IMR-90 (cell line): ENCODE measurements at regions not wholly inside any gene's neighbourhood (a gene's known extent, or its start where the extent isn't known, plus 50 kb on each side); places are given as distances from the start of the nearest gene placed in this dataset.

Experiments
- ATAC-seq: fragments of 200-7000 bp; cut with Tn5 transposase; 2 replicates; pipeline ENCODE4 v1.9.1; 2020; ENCODE audit warnings: low read depth, mild to moderate bottlenecking, moderate library complexity
- BruUV-seq: library from RNA; stranded (reverse); fragments of 400-500 nt; replicated peaks from 2 replicates; lab custom pipeline; 2021; lab: Mats Ljungman, UMichigan
- CTCF ChIA-PET: fragments of 300-600 bp; formaldehyde crosslinking; extraction: SDS; loops from one replicate; lab custom pipeline; 2021; ENCODE audit warnings: antibody characterized with exemption; lab: Yijun Ruan, JAX
- POLR2A ChIA-PET: fragments of 300-600 bp; sonication (Branson Sonifier 250); formaldehyde crosslinking; loops from one replicate; lab custom pipeline; 2022; ENCODE audit warnings: antibody characterized with exemption; ENCODE audit not compliant: unreplicated experiment; lab: Charles Lee
- DNase-seq: peaks from one replicate; pipeline ENCODE4 v3.0.0; 2013
- H2AFZ ChIP-seq: replicated peaks from 2 replicates; pipeline ENCODE3; 2013; ENCODE audit warnings: low read length, mild to moderate bottlenecking; ENCODE audit not compliant: poor library complexity
- H2AK5ac ChIP-seq: 2 replicates; pipeline ENCODE4 v1.6.1; 2013; ENCODE audit warnings: low read depth, low read length, inconsistent platforms
- H2AK9ac ChIP-seq: replicated peaks from 2 replicates; pipeline ENCODE3; 2013; ENCODE audit warnings: mild to moderate bottlenecking, low read depth, low read length, moderate library complexity; ENCODE audit not compliant: poor library complexity
- H2BK120ac ChIP-seq: 2 replicates; pipeline ENCODE4 v1.6.1; 2013; ENCODE audit warnings: low read depth, low read length, inconsistent platforms
- H2BK15ac ChIP-seq: 3 replicates; pipeline ENCODE4 v1.6.1; 2013; ENCODE audit warnings: low read depth, low read length, inconsistent platforms
- H2BK20ac ChIP-seq: 2 replicates; pipeline ENCODE4 v1.6.1; 2013; ENCODE audit warnings: low read depth, mild to moderate bottlenecking, inconsistent platforms, low read length, moderate library complexity
- H2BK5ac ChIP-seq: 2 replicates; pipeline ENCODE4 v1.6.1; 2013; ENCODE audit warnings: mild to moderate bottlenecking, low read depth, low read length, inconsistent platforms; ENCODE audit not compliant: poor library complexity, severe bottlenecking
- H3K14ac ChIP-seq: replicated peaks from 2 replicates; pipeline ENCODE4 v1.6.1; 2013; ENCODE audit warnings: low read depth, low read length, inconsistent platforms
- H3K18ac ChIP-seq: 2 replicates; pipeline ENCODE4 v1.6.1; 2013; ENCODE audit warnings: low read depth, low read length, control low read depth
- H3K23ac ChIP-seq: 2 replicates; pipeline ENCODE4 v1.6.1; 2013; ENCODE audit warnings: low read depth, low read length, inconsistent platforms
- H3K27ac ChIP-seq: 2 replicates; pipeline ENCODE4 v1.5.1; 2013; ENCODE audit warnings: mild to moderate bottlenecking, control low read depth, low read length; ENCODE audit not compliant: insufficient read depth
- H3K27me3 ChIP-seq: 2 replicates; pipeline ENCODE4 v1.6.1; 2013; ENCODE audit warnings: low read length; ENCODE audit not compliant: control insufficient read depth, insufficient read depth
- H3K36me3 ChIP-seq: 2 replicates; pipeline ENCODE4 v1.6.1; 2013; ENCODE audit warnings: low read length, mixed read lengths; ENCODE audit not compliant: control insufficient read depth, insufficient read depth
- H3K4ac ChIP-seq: 2 replicates; pipeline ENCODE4 v1.6.1; 2013; ENCODE audit warnings: low read depth, low read length, inconsistent platforms
- H3K4me1 ChIP-seq: 2 replicates; pipeline ENCODE4 v1.6.1; 2013; ENCODE audit warnings: low read length, mixed read lengths; ENCODE audit not compliant: control insufficient read depth, insufficient read depth
- H3K4me2 ChIP-seq: 2 replicates; pipeline ENCODE4 v1.6.1; 2013; ENCODE audit warnings: low read depth, mild to moderate bottlenecking, control low read depth, low read length, moderate library complexity
- H3K4me3 ChIP-seq: 2 replicates; pipeline ENCODE4 v1.5.1; 2013; ENCODE audit warnings: low read depth, mild to moderate bottlenecking, control low read depth, low read length, moderate library complexity; ENCODE audit not compliant: insufficient read depth
- H3K56ac ChIP-seq: 2 replicates; pipeline ENCODE4 v1.6.1; 2013; ENCODE audit warnings: low read length, inconsistent platforms; ENCODE audit not compliant: insufficient read depth; ENCODE audit errors: extremely low read depth
- H3K79me1 ChIP-seq, 2 experiments: 2 replicates each; pipeline ENCODE4 v1.6.1; 2013; ENCODE audit warnings: low read length in 2 of 2, inconsistent platforms in 1 of 2, low read depth in 1 of 2
- H3K9ac ChIP-seq: 2 replicates; pipeline ENCODE4 v1.6.1; 2013; ENCODE audit warnings: low read depth, low read length, control low read depth
- H3K9me1 ChIP-seq: 2 replicates; pipeline ENCODE4 v1.6.1; 2013; ENCODE audit warnings: low read length, inconsistent platforms; ENCODE audit not compliant: insufficient read depth
- H3K9me3 ChIP-seq: 2 replicates; pipeline ENCODE4 v1.6.1; 2013; ENCODE audit warnings: low read length; ENCODE audit not compliant: control insufficient read depth, insufficient read depth
- H4K20me1 ChIP-seq: 2 replicates; pipeline ENCODE4 v1.6.1; 2013; ENCODE audit warnings: low read length, inconsistent platforms; ENCODE audit not compliant: insufficient read depth
- H4K5ac ChIP-seq: 2 replicates; pipeline ENCODE4 v1.6.1; 2013; ENCODE audit warnings: mild to moderate bottlenecking, low read depth, low read length, control low read depth
- H4K8ac ChIP-seq, 2 experiments: 2 replicates each; pipeline ENCODE4 v1.6.1; 2013; ENCODE audit warnings: low read depth in 2 of 2, low read length in 2 of 2, control low read depth in 1 of 2, inconsistent platforms in 1 of 2
- H4K91ac ChIP-seq: 2 replicates; pipeline ENCODE4 v1.6.1; 2013; ENCODE audit warnings: low read depth, low read length, inconsistent platforms; ENCODE audit not compliant: insufficient read depth
- CEBPB ChIP-seq: IDR thresholded peaks from 2 replicates; pipeline ENCODE4 v1.6.1; 2012; ENCODE audit warnings: low read depth, low read length, improper control_type of control experiment
- FOS ChIP-seq: fragments of 150-350 bp; IDR thresholded peaks from 2 replicates; pipeline ENCODE4 v1.6.1; 2016; ENCODE audit warnings: low read depth, low read length
- MAFK ChIP-seq: IDR thresholded peaks from 2 replicates; pipeline ENCODE4 v1.6.1; 2012; ENCODE audit warnings: low read depth, low read length, improper control_type of control experiment
- MAZ ChIP-seq: IDR thresholded peaks from 2 replicates; pipeline ENCODE4 v1.6.1; 2012; ENCODE audit warnings: low read depth, mild to moderate bottlenecking, low read length, improper control_type of control experiment, moderate library complexity, borderline replicate concordance
- MXI1 ChIP-seq: IDR thresholded peaks from 2 replicates; pipeline ENCODE4 v1.6.1; 2012; ENCODE audit warnings: low read depth, mild to moderate bottlenecking, low read length, moderate library complexity, borderline replicate concordance
- NFE2L2 ChIP-seq: fragments of 150-350 bp; IDR thresholded peaks from 2 replicates; pipeline ENCODE4 v1.6.1; 2016; ENCODE audit warnings: low read depth, mild to moderate bottlenecking, low read length
- POLR2A ChIP-seq: IDR thresholded peaks from 2 replicates; pipeline ENCODE4 v1.6.1; 2012; ENCODE audit warnings: mild to moderate bottlenecking, low read depth, low read length
- RAD21 ChIP-seq: IDR thresholded peaks from 2 replicates; pipeline ENCODE4 v1.6.1; 2012; ENCODE audit warnings: low read length, improper control_type of control experiment
- RCOR1 ChIP-seq: IDR thresholded peaks from 2 replicates; pipeline ENCODE4 v1.6.1; 2012; ENCODE audit warnings: mild to moderate bottlenecking, low read length, improper control_type of control experiment; ENCODE audit not compliant: insufficient replicate concordance
- WGBS, 2 experiments: methylation state at CpG; one replicate each; pipeline versions ENCODE4 v1.1.5 to v1.1.7; 2013; ENCODE audit warnings: missing lambda C conversion rate in 2 of 2; ENCODE audit not compliant: insufficient read length in 1 of 2; ENCODE audit errors: extremely low coverage in 2 of 2; 5-methylcytosine and 5-hydroxymethylcytosine counted together
- dilution Hi-C: fragments of 300-500 bp; cut with HindIII; formaldehyde crosslinking; loops from one replicate; pipeline ENCODE4 v1.14.3; 2018; ENCODE audit warnings: low sequenced_read_pairs; ENCODE audit not compliant: unreplicated experiment
- in situ Hi-C: fragments of 300-500 bp; cut with MboI; formaldehyde crosslinking; loops from 3 replicates; pipeline ENCODE4 v1.14.3; 2019; ENCODE audit warnings: low sequenced_read_pairs, inconsistent platforms, mixed read lengths
- intact Hi-C: fragments of 100-400 bp; cut with micrococcal nuclease; formaldehyde crosslinking; loops from 2 replicates; pipeline ENCODE4 v1.10.0; 2022
- TF ChIP-seq, protein P1 (sequence below): fragments of 150-350 bp; IDR thresholded peaks from 2 replicates; pipeline ENCODE4 v1.6.1; 2016; ENCODE audit warnings: low read depth, mild to moderate bottlenecking, low read length, moderate library complexity, borderline replicate concordance
- TF ChIP-seq, protein P2 (sequence below): fragments of 150-350 bp; IDR thresholded peaks from 2 replicates; pipeline ENCODE4 v1.6.1; 2017; ENCODE audit warnings: mild to moderate bottlenecking, antibody characterized with exemption, low read length, low read depth
- TF ChIP-seq, protein P3 (sequence below): conservative IDR thresholded peaks from 2 replicates; pipeline ENCODE4 v1.5.1; 2012; ENCODE audit warnings: mild to moderate bottlenecking, low read depth, low read length, improper control_type of control experiment

DNA sequence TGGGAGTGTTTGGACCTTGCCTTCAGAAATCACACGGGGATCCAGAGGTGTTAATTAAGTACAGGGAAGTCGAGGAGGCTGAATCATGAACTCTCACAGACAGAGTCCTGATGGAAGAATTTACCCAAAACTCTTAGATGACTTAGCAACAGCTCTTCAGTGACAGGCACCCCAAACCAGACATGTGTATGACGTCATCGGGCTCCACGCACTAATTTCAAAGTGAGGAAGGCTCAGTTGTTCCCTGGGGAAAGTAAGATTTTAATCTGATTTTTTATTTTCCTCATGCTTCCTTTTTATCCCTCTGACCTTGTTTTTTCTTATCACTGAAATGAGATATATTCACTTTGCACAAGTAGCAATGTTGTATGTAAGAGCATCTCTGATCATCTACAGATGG lies 1363.5 kb downstream of the AACS start:
- Histone ChIP-seq H4K8ac (no peak overlapping the region), H4K91ac (no peak overlapping the region), H2BK5ac (no peak overlapping the region), H2AK5ac (no peak overlapping the region), H4K5ac (no peak overlapping the region), H3K9ac (no peak overlapping the region), H3K4me3 (no peak overlapping the region), H2AK9ac (no peak overlapping the region), H3K23ac (no peak overlapping the region), H2BK20ac (no peak overlapping the region), H3K36me3 (no peaks in the 10 kb centered on the region), H2BK120ac (no peak overlapping the region), H3K4me2 (no peak overlapping the region), H4K20me1 (no peaks in the 10 kb centered on the region), H3K4ac (no peak overlapping the region), H3K9me3 (peaks cover 20% of the 10 kb centered on the region), H3K9me1 (no peaks in the 10 kb centered on the region), H2BK15ac (no peak overlapping the region), H3K79me1 (no peaks in the 10 kb centered on the region), H3K27me3 (no peaks in the 10 kb centered on the region), H3K4me1 (no peaks in the 10 kb centered on the region), H3K56ac (no peak overlapping the region), H3K14ac (no peak overlapping the region), H3K18ac (no peak overlapping the region), H2AFZ (no peak overlapping the region), H3K27ac (no peak overlapping the region)
- POLR2A ChIA-PET, result no interaction called here
- DNase-seq, result no peak
- dilution Hi-C loops, result no loop called here
- BruUV-seq, result no TSS peak
- WGBS, 2 experiments, result no CpG with 5 or more reads among the region's 5 CpGs
- in situ Hi-C loops, result no loop called here
- CTCF ChIA-PET, result no interaction called here
- ATAC-seq, result no peak
- TF ChIP-seq MAFK, result no peak
- TF ChIP-seq MXI1, result no peak
- TF ChIP-seq RAD21, result no peak
- TF ChIP-seq, protein P1, sequence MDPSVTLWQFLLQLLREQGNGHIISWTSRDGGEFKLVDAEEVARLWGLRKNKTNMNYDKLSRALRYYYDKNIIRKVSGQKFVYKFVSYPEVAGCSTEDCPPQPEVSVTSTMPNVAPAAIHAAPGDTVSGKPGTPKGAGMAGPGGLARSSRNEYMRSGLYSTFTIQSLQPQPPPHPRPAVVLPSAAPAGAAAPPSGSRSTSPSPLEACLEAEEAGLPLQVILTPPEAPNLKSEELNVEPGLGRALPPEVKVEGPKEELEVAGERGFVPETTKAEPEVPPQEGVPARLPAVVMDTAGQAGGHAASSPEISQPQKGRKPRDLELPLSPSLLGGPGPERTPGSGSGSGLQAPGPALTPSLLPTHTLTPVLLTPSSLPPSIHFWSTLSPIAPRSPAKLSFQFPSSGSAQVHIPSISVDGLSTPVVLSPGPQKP, result no peak
- no peak for TF ChIP-seq CEBPB
- no peak for TF ChIP-seq MAZ
- TF ChIP-seq, protein P2, sequence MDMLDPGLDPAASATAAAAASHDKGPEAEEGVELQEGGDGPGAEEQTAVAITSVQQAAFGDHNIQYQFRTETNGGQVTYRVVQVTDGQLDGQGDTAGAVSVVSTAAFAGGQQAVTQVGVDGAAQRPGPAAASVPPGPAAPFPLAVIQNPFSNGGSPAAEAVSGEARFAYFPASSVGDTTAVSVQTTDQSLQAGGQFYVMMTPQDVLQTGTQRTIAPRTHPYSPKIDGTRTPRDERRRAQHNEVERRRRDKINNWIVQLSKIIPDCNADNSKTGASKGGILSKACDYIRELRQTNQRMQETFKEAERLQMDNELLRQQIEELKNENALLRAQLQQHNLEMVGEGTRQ, result no peak
- TF ChIP-seq RCOR1, result no peak
- no peak for TF ChIP-seq POLR2A
- TF ChIP-seq NFE2L2, result no peak
- no peak for TF ChIP-seq FOS
- TF ChIP-seq, protein P3, sequence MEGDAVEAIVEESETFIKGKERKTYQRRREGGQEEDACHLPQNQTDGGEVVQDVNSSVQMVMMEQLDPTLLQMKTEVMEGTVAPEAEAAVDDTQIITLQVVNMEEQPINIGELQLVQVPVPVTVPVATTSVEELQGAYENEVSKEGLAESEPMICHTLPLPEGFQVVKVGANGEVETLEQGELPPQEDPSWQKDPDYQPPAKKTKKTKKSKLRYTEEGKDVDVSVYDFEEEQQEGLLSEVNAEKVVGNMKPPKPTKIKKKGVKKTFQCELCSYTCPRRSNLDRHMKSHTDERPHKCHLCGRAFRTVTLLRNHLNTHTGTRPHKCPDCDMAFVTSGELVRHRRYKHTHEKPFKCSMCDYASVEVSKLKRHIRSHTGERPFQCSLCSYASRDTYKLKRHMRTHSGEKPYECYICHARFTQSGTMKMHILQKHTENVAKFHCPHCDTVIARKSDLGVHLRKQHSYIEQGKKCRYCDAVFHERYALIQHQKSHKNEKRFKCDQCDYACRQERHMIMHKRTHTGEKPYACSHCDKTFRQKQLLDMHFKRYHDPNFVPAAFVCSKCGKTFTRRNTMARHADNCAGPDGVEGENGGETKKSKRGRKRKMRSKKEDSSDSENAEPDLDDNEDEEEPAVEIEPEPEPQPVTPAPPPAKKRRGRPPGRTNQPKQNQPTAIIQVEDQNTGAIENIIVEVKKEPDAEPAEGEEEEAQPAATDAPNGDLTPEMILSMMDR, result no peak
- intact Hi-C loops, result no loop called here
